HEK293 (cell line): ENCODE measurements at regions not wholly inside any gene's neighbourhood (a gene's known extent, or its start where the extent isn't known, plus 50 kb on each side); places are given as distances from the start of the nearest gene placed in this dataset.

Experiments
- REST ChIP-seq: fragments of 450-650 bp; formaldehyde crosslinking; IDR thresholded peaks from 2 replicates; pipeline ENCODE4 v1.5.1; 2016; ENCODE audit warnings: missing biosample characterization, missing genetic modification characterization
- YY1 ChIP-seq: fragments of 450-650 bp; formaldehyde crosslinking; IDR thresholded peaks from 2 replicates; pipeline ENCODE4 v1.5.1; 2018; ENCODE audit warnings: missing biosample characterization, missing genetic modification characterization
- ZNF26 ChIP-seq: fragments of 450-650 bp; formaldehyde crosslinking; IDR thresholded peaks from 2 replicates; pipeline ENCODE4 v1.5.1; 2016; ENCODE audit warnings: missing biosample characterization, missing genetic modification characterization
- ZNF274 ChIP-seq, 2 experiments: fragments of 200-500 bp in 1 of 2; fragments of 450-650 bp in 1 of 2; sonication (Bioruptor generic) in 1 of 2; formaldehyde crosslinking in 1 of 2; IDR thresholded peaks; 2 replicates each; pipeline versions ENCODE4 v1.5.1 to v1.6.1; 2014 to 2016; ENCODE audit warnings: borderline replicate concordance in 1 of 2, inconsistent platforms in 1 of 2, low read length in 1 of 2, missing biosample characterization in 1 of 2, missing genetic modification characterization in 1 of 2
- ZNF362 ChIP-seq: fragments of 450-650 bp; formaldehyde crosslinking; IDR thresholded peaks from 2 replicates; pipeline ENCODE4 v1.5.1; 2016; ENCODE audit warnings: missing biosample characterization, missing genetic modification characterization
- ZNF501 ChIP-seq: fragments of 450-650 bp; formaldehyde crosslinking; IDR thresholded peaks from 2 replicates; pipeline ENCODE4 v1.5.1; 2016; ENCODE audit warnings: missing biosample characterization, missing genetic modification characterization
- TF ChIP-seq, protein P1 (sequence below): fragments of 450-650 bp; formaldehyde crosslinking; IDR thresholded peaks from 2 replicates; pipeline ENCODE4 v1.5.1; 2016; ENCODE audit warnings: missing biosample characterization, missing genetic modification characterization

DNA sequence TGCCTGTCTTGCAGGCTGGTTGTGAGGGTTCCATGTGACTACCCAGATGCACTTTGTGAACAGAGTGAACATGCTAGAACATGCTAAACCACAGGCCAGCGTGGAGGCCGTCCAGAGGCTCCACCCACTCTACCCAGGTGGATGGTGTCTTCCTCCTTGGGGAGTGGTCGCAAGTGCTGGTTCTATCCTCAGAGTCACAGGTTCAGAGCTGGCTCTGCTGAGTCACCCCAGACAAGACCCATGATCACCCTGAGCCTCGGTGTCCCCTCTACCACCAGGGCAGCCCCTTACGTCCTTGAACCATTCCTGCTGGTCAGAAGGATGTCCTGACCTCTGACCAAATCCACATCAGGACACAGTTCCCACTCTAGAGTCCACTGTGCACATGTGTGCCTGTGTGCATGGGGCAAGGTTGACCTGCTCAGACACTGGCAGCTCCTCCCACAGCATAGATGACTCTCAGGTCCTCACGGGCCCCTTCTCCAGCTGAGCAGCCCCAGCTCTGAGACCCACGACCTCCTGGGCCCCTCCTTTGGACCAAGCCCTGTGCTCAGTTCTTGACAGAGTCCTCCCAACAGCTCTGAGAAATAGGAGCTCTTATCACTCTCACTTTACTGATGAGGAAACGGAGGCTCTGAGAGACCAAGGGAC, 391.8 kb downstream of the MATN1 start:
- TF ChIP-seq ZNF274 (IDR thresholded peaks at IDR 0.05; ENCODE audit: low read length) = no peak
- no peak for TF ChIP-seq ZNF274 (tag by site-specific recombination; IDR thresholded peaks at IDR 0.05; ENCODE audit: borderline replicate concordance)
- TF ChIP-seq ZNF26 (tag by site-specific recombination) = no peak
- TF ChIP-seq, protein P1, sequence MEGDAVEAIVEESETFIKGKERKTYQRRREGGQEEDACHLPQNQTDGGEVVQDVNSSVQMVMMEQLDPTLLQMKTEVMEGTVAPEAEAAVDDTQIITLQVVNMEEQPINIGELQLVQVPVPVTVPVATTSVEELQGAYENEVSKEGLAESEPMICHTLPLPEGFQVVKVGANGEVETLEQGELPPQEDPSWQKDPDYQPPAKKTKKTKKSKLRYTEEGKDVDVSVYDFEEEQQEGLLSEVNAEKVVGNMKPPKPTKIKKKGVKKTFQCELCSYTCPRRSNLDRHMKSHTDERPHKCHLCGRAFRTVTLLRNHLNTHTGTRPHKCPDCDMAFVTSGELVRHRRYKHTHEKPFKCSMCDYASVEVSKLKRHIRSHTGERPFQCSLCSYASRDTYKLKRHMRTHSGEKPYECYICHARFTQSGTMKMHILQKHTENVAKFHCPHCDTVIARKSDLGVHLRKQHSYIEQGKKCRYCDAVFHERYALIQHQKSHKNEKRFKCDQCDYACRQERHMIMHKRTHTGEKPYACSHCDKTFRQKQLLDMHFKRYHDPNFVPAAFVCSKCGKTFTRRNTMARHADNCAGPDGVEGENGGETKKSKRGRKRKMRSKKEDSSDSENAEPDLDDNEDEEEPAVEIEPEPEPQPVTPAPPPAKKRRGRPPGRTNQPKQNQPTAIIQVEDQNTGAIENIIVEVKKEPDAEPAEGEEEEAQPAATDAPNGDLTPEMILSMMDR (tag by site-specific recombination) = no peak
- TF ChIP-seq ZNF362 (tag by site-specific recombination) = no peak
- no peak for TF ChIP-seq REST
- TF ChIP-seq ZNF501 (tag by site-specific recombination) = no peak
- no peak for TF ChIP-seq YY1 (tag by site-specific recombination)
